T47D (cell line): ENCODE measurements at regions not wholly inside any gene's neighbourhood (a gene's known extent, or its start where the extent isn't known, plus 50 kb on each side); places are given as distances from the start of the nearest gene placed in this dataset.

Experiments
- DNase-seq, 2 experiments: peaks; one replicate each; pipeline versions ENCODE4 v3.0.0 to v3.0.0-alpha.2; 2011 to 2012; ENCODE audit warnings: low read depth in 1 of 2, low spot score in 1 of 2
- JUND ChIP-seq: IDR thresholded peaks from 2 replicates; pipeline ENCODE4 v1.6.1; 2012; ENCODE audit warnings: low read depth
- in situ Hi-C: cut with HindIII; loops from 2 replicates; pipeline ENCODE4 v1.10.0; 2016; ENCODE audit warnings: low sequenced_read_pairs, low pct_unique_long_range_greater_than_20kb

GRCh38 chr17:77001487-77001886, 133.3 kb downstream of the MGAT5B start:
- in situ Hi-C loops = no loop called here
- no peak for TF ChIP-seq JUND

DNA sequence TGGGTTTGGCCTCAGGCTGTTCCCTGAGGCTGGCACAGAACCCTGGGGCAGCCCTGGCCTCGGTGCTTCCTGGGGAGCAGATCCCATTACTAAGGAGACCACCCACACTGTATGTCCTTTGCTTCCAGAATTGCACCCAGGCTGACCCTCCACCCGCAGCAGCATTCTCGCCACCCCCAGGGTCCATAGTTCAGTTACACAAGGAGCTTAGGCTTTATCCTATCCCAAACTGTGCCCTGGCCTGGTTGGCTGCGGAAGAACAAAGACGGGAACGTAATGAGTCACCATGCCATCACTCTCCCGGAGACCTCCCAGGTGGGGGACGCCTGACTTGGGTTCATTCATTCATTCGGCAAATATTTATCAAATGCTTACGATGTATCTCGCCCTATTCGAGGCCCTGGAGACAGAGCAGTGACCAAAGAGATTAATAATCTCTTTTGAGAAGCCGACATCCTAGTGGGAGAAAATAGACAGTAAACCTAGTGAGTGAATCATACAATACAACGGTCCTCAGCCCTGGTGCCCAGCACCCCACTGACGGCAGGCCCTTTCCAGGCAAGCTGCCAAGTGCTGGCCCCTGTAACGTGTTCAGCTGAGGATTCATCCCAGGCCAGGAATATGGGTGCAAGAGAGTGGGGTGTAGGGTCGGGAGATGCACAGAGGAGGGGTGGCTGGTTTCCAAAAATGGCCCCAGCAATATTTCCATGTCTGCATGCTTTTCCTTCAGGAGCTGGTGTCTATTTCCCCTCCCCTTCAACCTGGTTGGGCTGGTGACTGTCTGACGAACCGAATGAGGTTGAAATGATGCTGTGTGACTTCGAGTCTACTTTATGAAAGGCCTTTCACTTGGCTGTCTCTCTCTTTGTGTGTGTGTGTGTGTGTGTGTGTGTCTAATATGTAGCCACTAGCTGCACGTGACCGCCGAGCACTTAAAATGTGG, 134.2 kb downstream of the MGAT5B start:
- TF ChIP-seq JUND = no peak
- in situ Hi-C loops = no loop called here
- no peak for DNase-seq

More at GRCh38 chr17:77001487-77001886, 133.3 kb downstream of the MGAT5B start:
- no peak for DNase-seq

DNA sequence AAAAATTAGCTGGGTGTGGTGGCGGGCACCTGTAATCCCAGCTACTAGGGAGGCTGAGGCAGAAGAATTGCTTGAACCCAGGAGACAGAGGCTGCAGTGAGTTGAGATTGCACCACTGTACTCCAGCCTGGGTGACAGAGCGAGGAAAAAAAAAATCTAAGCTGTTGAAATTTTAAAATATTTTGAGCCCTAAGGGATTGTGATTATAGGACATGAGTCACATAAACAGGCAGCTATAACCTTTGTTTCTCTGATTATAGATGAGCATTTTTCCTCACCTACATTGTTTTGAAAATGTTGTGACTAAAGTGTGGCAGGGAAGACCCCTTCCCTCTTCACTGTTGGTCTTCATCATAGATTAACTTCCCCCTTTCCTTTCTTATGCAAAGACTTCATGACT, 135.5 kb downstream of the MGAT5B start:
- DNase-seq = no peak
- in situ Hi-C loops = no loop called here

DNA sequence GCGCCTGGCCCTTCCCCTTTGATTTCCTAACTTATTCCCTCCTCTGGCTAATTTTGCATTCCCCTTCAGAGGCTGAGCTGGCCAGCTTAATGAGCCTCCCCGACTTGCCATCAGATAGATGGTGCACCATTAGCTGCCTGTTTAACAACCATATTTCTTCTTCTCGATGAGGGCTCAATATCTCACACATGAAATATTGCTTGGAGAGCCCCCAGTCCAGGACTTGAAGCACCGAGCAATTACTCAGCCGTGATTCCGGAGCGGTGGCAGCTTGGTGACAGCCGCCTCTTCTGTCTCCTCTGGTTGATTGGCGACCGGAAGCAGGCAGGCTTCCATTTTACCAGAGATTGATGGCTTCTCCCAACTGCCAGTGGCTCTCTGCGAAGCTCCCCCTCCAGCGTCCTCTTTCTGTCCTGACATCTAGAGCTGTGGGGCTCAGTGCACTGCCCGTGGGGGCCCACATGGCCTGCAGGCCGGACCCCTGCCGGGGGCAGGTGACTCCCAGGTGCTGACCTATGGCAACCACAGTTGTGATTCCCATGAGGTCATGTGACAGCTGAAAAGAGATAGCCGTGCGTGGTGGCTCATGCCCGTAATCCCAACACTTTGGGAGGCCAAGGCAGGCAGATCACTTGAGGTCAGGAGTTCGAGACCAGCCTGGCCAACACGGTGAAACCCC, 133.7 kb upstream of the SEC14L1 start:
- DNase-seq = no peak
- in situ Hi-C loops = no loop called here

More for the DNA sequence above, 135.5 kb downstream of the MGAT5B start:
- no peak for TF ChIP-seq JUND

DNA sequence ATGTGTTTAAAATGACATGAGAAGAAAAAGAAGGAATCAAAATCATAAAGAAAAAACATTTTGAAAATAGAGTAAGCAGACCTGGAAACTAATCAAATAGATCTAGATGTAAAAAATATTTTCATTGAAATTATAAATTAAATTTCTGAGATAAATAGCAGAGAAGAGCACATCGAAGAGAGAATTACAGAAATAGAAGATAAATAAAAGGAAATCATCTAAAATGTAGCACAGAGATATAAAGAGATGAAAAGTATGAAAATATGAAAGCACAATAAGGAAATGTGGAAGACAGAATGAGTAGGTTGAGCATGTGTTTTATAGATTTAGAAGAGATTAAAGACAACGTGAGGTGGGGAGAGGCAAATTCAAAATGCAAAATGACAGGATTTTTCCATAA, 130.9 kb upstream of the SEC14L1 start:
- DNase-seq = no peak
- in situ Hi-C loops = no loop called here
- no peak for TF ChIP-seq JUND

More for the DNA sequence above, 133.7 kb upstream of the SEC14L1 start:
- no peak for TF ChIP-seq JUND

DNA sequence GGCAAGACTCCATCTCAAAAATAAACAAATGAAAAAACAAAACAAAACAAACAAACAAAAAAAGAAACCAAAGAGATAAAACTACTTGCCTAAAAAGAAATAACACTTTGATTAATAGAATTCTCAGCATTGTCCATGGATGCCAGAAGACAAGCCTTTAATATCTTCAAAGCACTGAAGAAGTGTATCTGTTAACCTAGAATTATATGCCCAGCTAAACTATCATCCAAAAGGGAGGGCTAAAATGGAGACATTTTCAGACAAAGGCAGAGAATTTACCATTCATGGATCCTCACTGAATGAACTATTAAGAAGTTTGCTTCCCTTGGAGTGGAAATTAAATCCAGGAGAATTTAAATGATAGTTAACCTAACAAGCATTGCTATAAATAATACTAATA, 130.1 kb upstream of the SEC14L1 start:
- TF ChIP-seq JUND = no peak
- no peak for DNase-seq
- in situ Hi-C loops = no loop called here

DNA sequence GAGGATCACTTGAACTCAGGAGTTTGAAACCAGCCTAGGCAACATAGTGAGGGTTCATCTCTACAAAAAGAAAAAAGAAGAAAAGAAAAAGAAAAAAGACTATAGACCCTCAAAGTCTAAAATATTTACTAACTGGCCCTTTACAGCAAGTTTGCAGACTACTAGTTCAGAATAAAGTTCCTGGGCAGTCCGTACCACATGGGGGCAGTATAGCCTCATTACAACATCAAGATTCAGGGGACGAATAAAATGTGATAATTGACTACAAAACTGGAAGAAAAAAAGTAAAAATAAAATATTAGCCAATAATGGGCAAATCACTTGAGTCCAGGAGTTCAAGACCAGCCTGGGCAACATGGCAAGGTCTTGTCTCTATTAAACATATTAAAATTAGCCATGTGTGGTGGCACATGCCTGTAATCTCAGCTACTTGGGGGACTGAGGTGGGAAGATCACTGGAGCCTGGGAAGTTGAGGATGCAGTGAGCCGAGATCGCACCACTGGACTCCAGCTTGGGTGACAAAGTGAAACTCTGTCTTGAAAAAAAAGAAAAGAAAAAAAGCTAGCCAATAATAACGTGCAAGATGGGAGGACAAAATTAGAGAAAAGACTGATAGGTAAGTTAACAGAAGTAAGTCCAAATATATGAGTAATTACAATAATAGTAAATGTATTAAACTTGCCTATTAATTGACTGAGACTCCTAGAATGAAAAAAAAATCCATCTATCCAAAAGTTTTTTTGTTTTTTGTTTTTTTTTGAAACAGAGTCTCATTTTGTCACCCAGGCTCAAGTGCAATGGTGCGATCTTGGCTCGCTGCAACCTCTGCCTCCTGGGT, 129.4 kb upstream of the SEC14L1 start:
- peak in 1 of 2 experiments; percentile 70 for DNase-seq
- TF ChIP-seq JUND = no peak
- in situ Hi-C loops = no loop called here

GRCh38 chr17:77018504-77018903, 122.3 kb upstream of the SEC14L1 start:
- DNase-seq = peak in 1 of 2 experiments; percentile 36
- TF ChIP-seq JUND = no peak
- in situ Hi-C loops = no loop called here

DNA sequence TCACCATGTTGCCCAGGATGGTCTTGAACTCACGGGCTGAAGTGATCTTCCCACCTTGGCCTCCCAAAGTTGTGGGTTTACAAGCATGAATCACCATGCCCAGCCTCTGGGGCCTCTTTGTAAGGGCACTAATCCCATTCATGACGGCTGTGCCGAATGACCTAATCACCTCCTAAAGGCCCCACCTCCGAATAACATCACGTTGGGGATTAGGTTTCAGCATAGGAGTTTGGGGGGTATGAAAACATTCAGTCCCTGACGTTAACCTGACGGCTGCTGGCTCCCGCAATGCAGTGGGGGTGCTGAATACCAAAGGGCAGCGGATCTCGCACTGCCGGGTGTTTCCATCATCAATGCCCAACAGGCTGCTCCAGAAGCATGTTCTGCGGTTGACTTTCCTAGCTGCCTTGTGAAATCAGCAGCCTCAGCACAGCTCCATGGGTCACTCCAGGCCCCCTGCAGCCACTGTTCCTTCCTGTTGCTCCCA, 120.8 kb upstream of the SEC14L1 start:
- in situ Hi-C loops = no loop called here
- no peak for DNase-seq
- no peak for TF ChIP-seq JUND

GRCh38 chr17:77020973-77021372, 119.8 kb upstream of the SEC14L1 start:
- no peak for TF ChIP-seq JUND
- in situ Hi-C loops = no loop called here
- no peak for DNase-seq

- in situ Hi-C loops = no loop called here
- DNase-seq = no peak
- no peak for TF ChIP-seq JUND
These were observed 118.0 kb upstream of the SEC14L1 start for GRCh38 chr17:77022766-77023165.

DNA sequence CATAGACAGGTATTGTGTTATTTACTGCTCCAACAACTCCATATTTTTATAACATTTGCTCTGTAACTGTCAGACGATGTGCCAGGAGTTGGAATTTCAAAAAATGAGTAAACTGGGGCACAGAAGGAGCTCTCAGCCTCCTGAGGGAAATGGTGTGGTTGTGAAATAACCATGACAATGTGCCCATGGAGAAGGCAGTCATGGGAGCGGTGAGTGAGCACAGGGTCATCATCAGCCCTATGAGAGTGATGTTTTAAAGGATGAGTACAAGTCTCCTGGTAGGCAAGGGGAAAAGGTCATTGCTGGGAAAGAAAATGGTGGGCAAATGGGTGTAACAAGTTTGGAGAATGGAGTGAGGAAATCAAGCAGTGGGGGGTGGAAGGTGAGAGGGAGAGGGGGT, 115.0 kb upstream of the SEC14L1 start:
- in situ Hi-C loops = no loop called here
- no peak for TF ChIP-seq JUND

More for the DNA sequence above, 115.0 kb upstream of the SEC14L1 start:
- DNase-seq = no peak
